HG03175 (cell line): ENCODE measurements at regions not wholly inside any gene's neighbourhood (a gene's known extent, or its start where the extent isn't known, plus 50 kb on each side); places are given as distances from the start of the nearest gene placed in this dataset.
"Not testable (repeated sequence)": the region's sequence is repeated elsewhere in the genome, so short reads cannot be mapped to it uniquely, and the experiment has no call there.

Experiments
- ATAC-seq: cut with Tn5 transposase; IDR thresholded peaks from one replicate; pipeline ENCODE4 v1.9.1; 2021; ENCODE audit warnings: mild to moderate bottlenecking, moderate library complexity; ENCODE audit not compliant: unreplicated experiment

DNA sequence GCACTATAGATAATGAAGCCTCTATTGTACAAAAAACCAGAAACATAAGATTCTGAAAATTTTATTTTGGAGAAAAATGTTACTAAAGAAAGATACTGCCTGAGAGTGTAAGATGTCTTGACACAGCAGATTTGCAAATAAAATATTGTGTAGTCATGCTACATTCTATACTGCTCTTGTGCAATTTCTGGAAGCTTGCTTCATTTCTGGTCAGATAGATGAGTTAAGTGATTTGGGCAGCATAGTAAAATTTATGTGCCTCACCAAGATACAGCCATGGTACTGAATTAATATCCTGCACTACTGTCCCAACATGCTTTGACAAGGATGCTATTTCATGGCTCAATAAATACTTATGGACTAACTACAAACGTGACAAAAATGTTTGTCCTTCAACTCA lies 55.1 kb upstream of the STARD13 start:
- ATAC-seq: no peak

DNA sequence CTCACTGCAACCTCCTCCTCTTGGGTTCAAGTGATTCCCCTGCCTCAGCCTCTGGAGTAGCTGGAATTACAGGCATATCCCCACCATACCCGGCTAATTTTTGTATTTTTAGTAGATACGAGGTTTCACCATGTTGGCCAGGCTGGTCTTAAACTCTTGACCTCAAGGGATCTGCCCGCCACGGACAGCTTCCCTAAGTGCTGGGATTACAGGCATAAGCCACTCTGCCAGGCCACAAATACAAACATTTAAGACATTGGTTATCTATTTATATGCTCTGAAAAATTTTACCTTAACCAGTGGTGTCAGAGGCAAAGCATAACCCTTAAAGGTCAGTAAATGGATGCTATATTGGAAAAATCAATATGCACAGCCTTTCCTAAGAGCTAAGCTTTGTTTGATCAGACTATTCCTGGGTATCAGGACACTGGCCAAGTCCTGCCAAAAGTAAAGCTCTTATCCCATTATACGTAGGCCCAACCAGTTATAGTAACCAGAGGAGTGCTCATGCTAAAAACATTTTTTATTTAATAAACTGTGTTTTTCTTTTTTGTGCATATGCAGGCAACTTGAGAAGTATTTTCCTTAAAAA lies 56.4 kb upstream of the STARD13 start:
- no peak for ATAC-seq

DNA sequence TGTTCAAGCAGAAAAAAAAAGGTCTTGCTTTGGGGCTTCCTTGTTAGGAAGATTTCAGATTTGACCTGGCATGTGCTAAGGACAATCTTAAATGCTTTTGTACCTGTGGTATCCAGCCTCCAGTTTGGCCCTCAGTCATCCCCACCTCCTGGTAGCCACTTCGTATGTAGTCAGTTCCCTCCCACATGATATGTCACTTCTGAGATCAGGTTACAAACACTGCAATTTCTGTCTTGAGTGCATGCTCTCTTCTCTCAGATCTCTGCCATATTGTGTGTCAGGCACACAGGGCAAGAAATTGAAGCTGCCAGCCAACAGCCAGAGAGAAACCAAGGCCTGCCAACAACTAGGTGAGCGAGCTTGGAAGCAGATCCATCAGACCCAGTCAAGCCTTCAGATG lies 60.3 kb upstream of the STARD13 start:
- no peak for ATAC-seq

DNA sequence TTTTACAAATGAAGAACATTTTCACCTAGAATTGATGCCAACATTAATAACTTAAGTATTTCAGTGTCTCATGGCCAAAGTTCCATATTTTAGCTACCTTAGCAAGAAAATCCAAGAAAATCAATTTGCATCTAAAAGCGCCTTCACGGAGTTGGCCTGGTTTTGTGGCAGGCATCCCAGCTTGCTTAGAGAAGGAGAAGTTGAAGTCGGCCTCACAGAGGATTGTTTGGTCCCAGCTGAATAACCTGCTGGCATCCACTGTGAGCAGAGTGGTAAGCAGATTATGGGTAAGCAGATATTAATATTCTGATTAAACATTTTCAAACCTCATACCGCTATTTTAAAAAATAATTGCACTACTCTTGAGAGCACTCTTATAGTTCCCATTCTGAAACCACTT lies 62.3 kb upstream of the STARD13 start:
- no peak for ATAC-seq

DNA sequence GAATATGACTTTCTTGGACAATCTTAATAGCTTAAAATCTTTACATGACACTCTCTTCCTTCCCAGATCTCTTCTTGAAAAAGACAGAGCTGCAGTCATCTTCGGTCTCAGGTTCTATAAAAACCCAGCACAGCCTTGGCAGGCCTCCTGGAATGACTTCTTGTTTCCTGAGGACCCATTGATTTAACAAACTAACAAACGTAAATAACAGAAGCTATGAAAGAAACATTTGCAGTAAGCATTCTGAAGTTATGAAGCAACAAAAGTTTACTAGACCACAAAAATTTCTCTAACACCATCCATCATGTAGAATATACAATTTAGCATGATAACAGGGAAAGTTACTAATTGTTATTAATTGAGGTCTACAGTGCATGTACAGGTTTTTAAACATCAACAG lies 62.8 kb upstream of the STARD13 start:
- no peak for ATAC-seq

DNA sequence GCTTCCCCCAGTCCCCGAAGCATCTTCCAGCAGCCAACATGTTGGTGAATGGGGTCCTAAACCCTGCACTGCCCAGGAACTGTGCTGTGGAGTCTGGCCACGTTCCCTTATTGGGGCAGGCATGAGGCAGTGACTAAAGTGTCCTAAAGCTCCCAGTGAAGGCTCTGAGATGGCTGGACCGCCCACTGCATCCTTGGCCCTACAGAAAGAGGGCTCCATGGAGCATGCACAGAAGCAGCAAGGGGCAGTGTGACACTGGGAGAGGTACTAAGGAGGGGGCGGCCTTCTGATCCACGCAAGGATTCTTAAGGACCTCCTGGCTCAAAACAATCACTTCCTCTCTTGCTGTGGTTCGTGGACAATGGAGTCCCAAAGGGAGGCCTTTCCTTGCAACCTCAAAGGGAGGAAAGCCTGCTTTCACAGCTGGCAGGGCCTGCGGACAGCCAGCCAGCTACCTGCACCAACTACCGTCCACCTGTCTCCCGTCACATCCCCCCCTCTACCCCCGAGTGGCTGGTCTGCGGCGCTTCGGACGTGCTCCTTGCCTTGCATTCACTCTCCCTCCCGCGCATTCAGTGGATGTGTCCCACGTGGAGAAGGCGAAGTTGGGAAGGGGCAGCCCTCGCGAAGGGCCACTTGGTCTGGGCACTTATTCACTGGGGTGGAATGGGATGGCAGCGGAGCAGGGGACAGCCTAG lies 63.9 kb upstream of the STARD13 start:
- ATAC-seq: no peak

DNA sequence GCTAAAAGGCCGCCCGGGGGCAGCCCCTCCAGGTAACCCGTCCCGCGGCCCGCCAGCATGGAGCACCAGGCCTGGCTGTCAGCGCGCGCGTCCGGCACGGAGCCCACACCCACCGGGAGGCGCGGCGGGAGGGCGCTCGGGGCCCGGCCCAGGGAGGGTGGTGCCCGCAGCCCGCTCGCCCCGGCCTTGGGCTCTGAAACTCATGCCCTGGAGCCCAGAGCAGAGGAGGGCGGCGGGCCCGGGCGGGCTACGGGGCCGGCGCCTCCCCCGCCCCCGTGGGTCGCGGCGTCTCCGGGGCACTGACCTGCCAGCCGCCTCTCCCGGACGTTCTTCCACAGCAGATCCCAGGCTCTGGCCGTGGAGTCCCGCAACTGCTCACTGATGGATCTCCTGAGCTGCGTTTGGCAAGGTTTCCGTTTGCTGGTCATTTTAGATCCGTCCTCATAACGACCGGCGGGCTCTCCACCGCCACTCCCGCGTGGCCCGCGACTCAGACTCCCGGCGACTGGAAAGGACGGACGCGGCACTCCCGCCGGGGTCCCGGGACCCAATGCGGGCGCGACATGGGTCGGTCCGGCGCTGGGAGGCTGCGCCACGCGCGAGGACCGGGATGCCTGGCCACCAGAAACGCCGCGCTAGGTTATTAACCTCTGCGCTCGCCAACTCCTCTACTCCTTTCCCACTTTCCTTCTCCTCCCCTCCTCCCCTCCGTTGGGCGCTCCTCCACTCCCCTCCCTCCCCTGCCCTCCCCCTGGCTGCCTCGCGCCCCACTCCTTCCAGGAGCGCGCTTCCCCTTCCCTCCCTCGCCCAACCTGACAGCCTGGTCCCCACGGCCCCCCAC lies 64.7 kb upstream of the STARD13 start:
- no peak for ATAC-seq

DNA sequence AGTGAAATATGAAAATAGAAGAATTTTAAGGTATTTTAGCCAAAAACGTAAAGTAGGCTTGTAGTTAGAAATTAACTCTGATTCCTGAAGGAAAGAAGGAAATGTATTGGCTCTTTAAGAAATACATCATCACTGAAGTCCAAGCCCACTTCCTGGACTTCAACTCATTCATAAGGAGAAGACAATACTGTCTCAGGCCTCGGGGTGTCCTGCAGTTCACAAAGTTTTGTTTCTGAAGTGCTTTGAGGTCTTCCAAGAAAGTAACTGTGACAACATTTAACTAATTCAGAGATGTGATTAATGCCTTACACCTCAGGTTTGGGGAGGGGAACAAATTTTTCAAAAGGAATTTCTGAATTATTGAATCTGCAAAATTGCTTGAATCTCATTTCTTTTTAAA lies 65.8 kb upstream of the STARD13 start:
- ATAC-seq: no peak

DNA sequence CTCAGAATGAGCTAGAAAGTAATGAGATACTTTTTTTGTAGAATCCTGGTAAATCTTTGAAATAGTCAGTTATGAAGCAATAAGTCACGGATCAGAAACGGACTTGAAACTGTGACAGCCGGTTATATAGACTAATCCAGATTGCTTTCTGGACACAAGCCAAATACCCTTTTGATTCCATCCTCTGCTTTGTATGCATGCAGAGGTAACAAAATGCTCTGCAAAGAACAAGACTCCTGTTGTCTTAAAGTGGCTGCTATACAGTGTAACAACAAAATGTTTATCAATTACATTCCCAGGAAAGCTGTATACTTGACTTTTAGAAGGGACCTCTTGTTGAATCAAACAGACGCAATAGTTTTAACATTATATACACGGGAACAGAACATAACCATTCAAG lies 66.5 kb upstream of the STARD13 start:
- ATAC-seq: no peak

DNA sequence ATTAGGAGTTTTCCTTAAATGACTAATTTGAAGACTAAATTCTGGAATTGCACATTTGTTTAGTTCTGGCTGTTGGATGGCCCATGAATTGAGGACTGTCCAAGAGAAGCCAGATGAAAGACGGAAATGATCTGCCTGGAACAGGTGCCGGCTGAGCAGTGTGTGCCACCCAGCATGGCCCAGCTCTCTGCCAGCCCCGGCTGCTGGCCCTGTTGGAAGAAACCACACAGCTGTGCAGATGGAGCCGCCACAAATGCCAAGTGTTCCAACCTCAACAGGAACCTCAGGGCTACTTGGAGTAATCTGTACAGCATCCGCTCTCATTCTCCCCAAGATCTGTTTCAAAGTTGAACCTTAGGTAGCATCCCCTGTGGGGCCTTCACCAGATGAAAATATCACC lies 67.0 kb upstream of the STARD13 start:
- no peak for ATAC-seq

DNA sequence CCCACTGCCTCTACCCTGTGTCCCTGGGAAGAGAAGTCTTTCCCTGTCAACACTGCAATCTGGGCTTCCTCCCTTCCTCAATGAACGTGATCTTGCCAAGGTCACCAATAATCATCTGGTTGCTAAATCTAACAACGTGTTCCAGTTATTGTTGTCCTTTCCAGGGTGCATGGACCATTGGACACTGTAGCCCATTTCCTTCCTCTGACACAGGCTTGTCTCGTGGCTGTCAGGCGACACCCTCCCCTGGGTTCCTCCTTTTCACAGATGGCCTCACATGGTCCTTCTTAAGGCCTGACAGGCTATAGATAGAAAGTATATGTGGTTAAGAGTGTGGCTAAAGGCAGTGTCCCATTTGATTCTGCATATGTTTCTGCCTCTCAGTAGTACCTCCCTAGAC lies 67.7 kb upstream of the STARD13 start:
- ATAC-seq: peak; percentile 84

DNA sequence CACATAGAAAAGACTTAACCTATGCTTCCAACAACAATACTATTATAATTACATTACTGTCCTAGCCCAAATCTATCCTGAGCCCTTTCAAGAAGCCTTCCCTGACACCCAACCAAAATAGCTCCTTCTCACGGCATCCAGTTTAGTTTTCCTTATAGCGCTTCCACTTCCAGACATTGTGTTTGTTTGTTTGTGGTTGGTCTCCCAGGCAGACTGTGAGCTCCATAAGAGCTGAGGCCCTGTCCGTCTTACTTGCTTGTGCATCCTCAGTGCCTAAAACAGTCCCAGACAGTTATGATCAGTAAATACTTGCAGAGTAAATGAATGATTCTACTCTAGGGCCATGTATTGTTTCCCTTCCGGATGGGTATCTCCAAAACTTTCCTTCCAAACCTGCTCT lies 68.1 kb upstream of the STARD13 start:
- no peak for ATAC-seq

DNA sequence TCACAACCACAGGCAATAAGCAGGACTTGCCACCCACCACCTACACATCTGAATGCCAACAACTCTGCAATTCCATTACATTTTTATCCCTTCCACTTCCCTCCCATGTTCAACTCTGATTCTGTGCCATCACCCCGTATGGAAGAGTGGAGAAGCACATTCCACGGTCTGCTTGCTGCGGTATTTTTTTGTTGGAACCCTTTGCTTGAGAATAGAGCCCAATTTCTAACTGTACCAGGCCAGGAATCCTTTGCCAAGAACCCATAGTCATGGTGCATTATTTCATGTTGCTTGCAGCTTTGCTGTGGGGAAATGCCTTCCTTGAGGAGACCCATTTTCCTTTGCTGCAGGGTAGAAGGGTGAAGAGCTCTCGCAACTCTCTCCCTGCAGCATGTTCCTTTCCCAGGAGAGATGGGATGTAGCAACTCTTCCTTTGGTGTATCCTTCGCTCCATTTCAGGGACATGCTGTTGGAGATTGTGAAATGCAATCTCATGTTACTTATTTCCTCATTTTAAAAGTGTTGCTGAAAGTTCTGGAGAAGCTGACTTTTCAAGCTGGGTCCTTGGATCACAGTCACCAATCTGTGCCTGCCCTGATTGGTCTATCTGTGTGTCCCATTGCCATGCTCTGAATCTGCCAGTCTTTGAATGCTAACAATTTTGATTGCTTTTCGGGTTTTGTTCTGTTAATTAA lies 69.8 kb upstream of the STARD13 start:
- ATAC-seq: no peak

DNA sequence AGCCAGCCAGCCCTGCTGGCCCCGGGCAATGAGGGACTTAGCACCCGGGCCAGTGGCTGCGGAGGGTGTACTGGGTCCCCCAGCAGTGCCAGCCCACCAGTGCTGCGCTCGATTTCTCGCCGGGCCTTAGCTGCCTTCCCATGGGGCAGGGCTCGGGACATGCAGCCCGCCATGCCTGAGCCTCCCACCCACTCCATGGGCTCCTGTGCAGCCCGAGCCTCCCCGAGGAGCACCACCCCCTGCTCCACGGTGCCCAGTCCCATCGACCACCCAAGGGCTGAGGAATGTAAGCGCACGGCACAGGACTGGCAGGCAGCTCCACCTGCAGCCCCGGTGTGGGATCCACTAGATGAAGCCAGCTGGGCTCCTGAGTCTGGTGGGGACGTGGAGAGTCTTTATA lies 72.5 kb upstream of the STARD13 start:
- ATAC-seq: not testable (repeated sequence)

DNA sequence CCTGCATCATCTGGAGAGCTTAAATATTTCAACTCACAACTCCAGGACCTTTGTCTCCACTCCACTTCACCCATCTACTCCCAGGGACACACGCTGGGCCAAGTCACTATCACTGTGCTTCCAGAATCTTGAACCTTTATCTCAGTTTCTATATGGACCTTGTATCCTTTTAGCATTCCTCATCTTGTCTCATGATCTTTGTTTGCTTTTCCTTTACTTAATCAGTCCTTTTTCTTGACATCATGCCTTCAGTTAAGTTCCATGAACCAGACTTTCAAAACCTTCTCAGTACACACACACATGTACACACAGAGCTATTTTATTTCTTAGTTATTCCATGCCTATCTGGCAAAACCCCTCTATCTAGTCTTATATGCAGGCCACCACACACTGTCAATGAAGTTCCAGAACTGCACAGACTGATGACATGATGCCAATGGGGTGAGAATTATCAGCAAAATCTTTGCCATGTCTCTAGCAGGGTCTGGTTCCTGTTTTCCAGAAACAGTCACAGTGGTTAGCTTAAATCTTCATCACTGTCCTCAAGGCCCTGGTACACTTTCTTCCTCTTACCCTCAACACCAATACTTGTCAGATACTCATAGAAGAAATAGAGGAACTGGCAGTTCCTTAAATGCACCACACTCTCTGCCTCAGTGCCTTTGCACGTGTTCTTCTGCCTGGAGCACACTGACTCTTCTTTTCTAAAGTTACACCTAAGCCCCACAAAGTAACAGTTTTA lies 77.6 kb upstream of the STARD13 start:
- ATAC-seq: peak; percentile 72

DNA sequence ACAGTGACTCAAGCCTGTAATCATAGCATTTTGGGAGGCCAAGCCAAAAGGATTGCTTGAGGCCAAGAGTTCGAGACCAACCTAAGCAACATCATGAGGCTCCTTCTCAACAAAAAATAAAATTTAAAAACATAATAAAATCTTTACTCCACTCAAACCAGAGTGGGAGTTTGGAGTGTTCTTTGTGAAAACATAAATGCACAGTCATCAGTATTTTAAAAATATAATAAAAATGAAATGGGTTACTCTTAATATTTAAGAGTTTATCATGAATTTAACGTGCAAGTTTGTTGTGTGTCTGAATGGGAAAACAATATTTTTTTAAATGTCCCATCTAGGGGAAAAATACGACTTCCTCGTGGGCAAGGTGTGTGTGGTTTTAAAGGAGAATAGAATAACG lies 78.6 kb upstream of the STARD13 start:
- ATAC-seq: no peak

DNA sequence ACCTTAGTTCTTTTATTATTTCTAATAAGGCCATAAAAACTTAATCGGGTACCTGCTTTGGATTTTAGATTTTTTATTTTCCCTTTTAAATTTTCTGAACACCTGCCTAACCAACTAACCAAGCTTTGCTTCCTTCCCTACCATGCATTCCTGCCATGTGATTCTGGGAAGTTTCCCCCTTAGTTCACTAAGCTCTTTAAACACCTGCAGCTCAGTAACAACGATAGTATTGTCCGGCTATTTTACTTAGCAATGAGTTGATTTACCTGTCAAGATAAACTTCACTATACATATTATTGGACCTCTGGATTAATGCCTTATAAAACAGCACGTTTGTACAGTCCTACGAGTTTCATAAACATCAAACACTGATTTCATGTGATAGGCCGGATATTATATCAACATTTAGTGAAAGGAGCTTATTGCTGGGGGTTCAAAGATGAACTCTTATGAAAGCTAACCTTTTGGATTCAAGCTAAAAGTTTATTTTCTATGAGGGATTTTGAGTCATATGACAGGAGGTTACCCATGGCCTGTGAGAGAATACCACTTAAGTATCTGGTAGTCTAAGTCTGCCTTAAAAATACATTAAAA lies 81.0 kb upstream of the STARD13 start:
- no peak for ATAC-seq

DNA sequence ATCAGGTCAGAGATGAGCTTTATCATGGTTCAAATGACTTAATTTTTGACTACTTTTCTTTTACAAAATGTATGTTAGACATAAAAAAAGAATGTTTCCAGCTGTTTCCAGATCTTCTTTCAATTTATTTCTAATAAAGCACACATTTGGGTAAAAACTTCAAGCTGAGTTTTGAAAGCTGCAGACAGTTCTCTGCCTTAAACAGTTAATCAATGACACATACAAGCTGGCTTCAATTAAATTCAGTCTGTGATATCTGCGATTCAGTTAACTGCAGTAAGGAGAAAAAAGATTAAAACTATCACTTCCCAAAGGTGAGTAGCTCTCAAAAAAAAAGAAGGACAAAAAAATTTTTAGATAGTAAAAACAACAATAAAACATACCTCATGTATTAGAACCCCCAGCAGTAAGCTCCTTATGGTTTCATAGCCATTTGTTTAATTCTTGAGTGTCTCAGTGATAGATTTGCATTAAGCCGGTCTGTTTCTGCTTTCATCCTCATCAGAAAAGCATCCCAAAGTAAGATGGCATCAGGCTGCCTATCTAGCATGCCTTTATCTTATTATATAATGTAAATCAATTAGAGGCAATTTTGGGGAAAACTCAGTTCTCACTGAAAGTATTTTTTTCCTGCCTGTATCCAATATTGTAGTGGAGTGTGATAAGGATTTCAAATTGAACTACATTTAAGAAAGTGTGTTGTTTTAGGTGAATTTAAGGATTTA lies 81.8 kb upstream of the STARD13 start:
- ATAC-seq: no peak

DNA sequence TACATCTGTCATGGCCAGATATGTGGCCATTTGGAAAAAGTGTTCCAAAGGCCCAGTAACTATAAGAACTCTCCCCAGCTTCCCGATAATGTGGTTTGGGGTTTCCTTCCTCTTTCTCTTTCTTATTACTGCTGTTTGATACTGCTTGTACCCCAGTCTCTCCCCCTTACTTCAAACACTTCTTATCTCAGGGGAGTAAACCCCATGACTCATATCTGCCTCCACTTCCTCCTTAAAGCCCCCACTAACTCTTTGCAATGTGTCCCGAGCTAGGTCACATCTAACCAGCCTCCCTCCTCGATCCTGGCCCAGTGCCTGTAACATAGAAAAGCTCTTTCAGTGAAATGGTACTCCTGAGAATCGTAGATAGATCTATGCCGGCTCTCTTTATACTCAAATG lies 82.4 kb upstream of the STARD13 start:
- ATAC-seq: no peak

DNA sequence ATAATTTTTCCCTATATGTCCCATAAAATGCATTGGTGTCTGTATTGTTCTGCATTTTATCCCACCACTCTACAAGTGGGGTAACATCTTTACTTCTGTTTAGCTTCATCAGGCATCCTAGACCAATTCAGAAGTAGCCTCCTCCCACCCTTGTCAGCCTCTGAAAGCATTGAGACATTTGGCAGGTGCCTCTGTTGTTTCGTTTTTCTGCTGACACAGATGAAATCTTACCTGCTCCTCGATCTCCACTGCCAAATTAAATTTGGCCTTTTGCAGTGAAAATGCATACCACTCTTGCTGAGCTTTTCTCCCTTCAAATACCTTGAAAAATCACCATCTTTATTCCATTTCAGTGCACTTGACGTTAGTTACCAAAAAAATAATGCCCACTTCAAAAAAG lies 83.5 kb upstream of the STARD13 start:
- ATAC-seq: no peak
